HEK293 (cell line): ENCODE measurements at regions not wholly inside any gene's neighbourhood (a gene's known extent, or its start where the extent isn't known, plus 50 kb on each side); places are given as distances from the start of the nearest gene placed in this dataset.

Experiments
- GLI4 ChIP-seq: fragments of 450-650 bp; formaldehyde crosslinking; IDR thresholded peaks from 2 replicates; pipeline ENCODE4 v1.5.1; 2016; ENCODE audit warnings: missing biosample characterization, missing genetic modification characterization
- SP2 ChIP-seq: fragments of 450-650 bp; formaldehyde crosslinking; IDR thresholded peaks from 2 replicates; pipeline ENCODE4 v1.5.1; 2016; ENCODE audit warnings: missing biosample characterization, missing genetic modification characterization
- YY1 ChIP-seq: fragments of 450-650 bp; formaldehyde crosslinking; IDR thresholded peaks from 2 replicates; pipeline ENCODE4 v1.5.1; 2018; ENCODE audit warnings: missing biosample characterization, missing genetic modification characterization
- ZNF121 ChIP-seq: fragments of 450-650 bp; formaldehyde crosslinking; IDR thresholded peaks from 2 replicates; pipeline ENCODE4 v1.5.1; 2016; ENCODE audit warnings: missing biosample characterization, missing genetic modification characterization
- ZNF274 ChIP-seq, 2 experiments: fragments of 200-500 bp in 1 of 2; fragments of 450-650 bp in 1 of 2; sonication (Bioruptor generic) in 1 of 2; formaldehyde crosslinking in 1 of 2; IDR thresholded peaks; 2 replicates each; pipeline versions ENCODE4 v1.5.1 to v1.6.1; 2014 to 2016; ENCODE audit warnings: borderline replicate concordance in 1 of 2, inconsistent platforms in 1 of 2, low read length in 1 of 2, missing biosample characterization in 1 of 2, missing genetic modification characterization in 1 of 2
- ZNF311 ChIP-seq: fragments of 450-650 bp; formaldehyde crosslinking; IDR thresholded peaks from 2 replicates; pipeline ENCODE4 v1.5.1; 2017; ENCODE audit warnings: missing biosample characterization, missing genetic modification characterization, borderline replicate concordance
- ZNF366 ChIP-seq: fragments of 450-650 bp; formaldehyde crosslinking; conservative IDR thresholded peaks from 2 replicates; pipeline ENCODE4 v1.5.1; 2016; ENCODE audit warnings: missing biosample characterization, missing genetic modification characterization
- ZNF416 ChIP-seq: fragments of 450-650 bp; formaldehyde crosslinking; IDR thresholded peaks from 2 replicates; pipeline ENCODE4 v1.5.1; 2016; ENCODE audit warnings: missing biosample characterization, missing genetic modification characterization
- TF ChIP-seq, protein P1 (sequence below): fragments of 450-650 bp; formaldehyde crosslinking; IDR thresholded peaks from 2 replicates; pipeline ENCODE4 v1.5.1; 2016; ENCODE audit warnings: missing biosample characterization, missing genetic modification characterization
- TF ChIP-seq, protein P2 (sequence below): fragments of 450-650 bp; formaldehyde crosslinking; IDR thresholded peaks from 2 replicates; pipeline ENCODE4 v1.5.1; 2016; ENCODE audit warnings: missing biosample characterization, missing genetic modification characterization

DNA sequence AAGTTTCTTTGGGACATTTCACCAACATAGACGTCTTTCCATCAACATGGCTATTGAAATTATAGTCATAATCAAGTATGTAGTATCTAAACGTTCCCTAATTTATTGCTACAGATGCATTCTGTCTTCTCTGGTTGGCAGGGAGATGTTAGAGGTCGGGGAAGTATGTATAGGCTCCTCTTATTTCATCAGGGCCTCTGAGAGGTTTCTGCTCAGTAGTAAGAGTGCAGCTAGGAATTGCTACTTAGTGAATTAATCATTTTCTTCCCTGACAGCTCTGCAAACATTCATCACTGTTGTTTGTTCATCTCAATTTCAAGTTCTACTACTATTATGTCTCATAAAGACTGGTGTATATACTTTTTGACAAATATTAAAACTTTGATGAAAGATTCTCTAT is 309.7 kb upstream of the NR2F2 start:
- TF ChIP-seq ZNF366 (tag by site-specific recombination) (no peak), YY1 (tag by site-specific recombination) (no peak), ZNF311 (tag by site-specific recombination) (no peak), GLI4 (no peak), ZNF121 (tag by site-specific recombination) (no peak), SP2 (tag by site-specific recombination) (no peak), ZNF274 (IDR thresholded peaks at IDR 0.05; ENCODE audit: low read length) (no peak), ZNF274 (tag by site-specific recombination; IDR thresholded peaks at IDR 0.05; ENCODE audit: borderline replicate concordance) (no peak), ZNF416 (tag by site-specific recombination) (no peak)
- TF ChIP-seq, protein P1, sequence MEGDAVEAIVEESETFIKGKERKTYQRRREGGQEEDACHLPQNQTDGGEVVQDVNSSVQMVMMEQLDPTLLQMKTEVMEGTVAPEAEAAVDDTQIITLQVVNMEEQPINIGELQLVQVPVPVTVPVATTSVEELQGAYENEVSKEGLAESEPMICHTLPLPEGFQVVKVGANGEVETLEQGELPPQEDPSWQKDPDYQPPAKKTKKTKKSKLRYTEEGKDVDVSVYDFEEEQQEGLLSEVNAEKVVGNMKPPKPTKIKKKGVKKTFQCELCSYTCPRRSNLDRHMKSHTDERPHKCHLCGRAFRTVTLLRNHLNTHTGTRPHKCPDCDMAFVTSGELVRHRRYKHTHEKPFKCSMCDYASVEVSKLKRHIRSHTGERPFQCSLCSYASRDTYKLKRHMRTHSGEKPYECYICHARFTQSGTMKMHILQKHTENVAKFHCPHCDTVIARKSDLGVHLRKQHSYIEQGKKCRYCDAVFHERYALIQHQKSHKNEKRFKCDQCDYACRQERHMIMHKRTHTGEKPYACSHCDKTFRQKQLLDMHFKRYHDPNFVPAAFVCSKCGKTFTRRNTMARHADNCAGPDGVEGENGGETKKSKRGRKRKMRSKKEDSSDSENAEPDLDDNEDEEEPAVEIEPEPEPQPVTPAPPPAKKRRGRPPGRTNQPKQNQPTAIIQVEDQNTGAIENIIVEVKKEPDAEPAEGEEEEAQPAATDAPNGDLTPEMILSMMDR, result no peak
- TF ChIP-seq, protein P2, sequence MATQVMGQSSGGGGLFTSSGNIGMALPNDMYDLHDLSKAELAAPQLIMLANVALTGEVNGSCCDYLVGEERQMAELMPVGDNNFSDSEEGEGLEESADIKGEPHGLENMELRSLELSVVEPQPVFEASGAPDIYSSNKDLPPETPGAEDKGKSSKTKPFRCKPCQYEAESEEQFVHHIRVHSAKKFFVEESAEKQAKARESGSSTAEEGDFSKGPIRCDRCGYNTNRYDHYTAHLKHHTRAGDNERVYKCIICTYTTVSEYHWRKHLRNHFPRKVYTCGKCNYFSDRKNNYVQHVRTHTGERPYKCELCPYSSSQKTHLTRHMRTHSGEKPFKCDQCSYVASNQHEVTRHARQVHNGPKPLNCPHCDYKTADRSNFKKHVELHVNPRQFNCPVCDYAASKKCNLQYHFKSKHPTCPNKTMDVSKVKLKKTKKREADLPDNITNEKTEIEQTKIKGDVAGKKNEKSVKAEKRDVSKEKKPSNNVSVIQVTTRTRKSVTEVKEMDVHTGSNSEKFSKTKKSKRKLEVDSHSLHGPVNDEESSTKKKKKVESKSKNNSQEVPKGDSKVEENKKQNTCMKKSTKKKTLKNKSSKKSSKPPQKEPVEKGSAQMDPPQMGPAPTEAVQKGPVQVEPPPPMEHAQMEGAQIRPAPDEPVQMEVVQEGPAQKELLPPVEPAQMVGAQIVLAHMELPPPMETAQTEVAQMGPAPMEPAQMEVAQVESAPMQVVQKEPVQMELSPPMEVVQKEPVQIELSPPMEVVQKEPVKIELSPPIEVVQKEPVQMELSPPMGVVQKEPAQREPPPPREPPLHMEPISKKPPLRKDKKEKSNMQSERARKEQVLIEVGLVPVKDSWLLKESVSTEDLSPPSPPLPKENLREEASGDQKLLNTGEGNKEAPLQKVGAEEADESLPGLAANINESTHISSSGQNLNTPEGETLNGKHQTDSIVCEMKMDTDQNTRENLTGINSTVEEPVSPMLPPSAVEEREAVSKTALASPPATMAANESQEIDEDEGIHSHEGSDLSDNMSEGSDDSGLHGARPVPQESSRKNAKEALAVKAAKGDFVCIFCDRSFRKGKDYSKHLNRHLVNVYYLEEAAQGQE, result no peak
